ACC112 (cell line): ENCODE measurements at regions not wholly inside any gene's neighbourhood (a gene's known extent, or its start where the extent isn't known, plus 50 kb on each side); places are given as distances from the start of the nearest gene placed in this dataset.

Source experiments
- H2AFZ ChIP-seq: fragments of 200-600 bp; sonication (generic); one replicate; pipeline ENCODE4 v1.6.0; 2017; ENCODE audit warnings: antibody characterized with exemption, low read length; ENCODE audit not compliant: unreplicated experiment
- H3K27ac ChIP-seq: fragments of 200-600 bp; sonication (generic); 2 replicates; pipeline ENCODE4 v1.5.1; 2014; ENCODE audit warnings: low read depth, mild to moderate bottlenecking, antibody characterized with exemption, low read length, moderate library complexity
- H3K27me3 ChIP-seq: fragments of 200-600 bp; sonication (generic); 2 replicates; pipeline ENCODE4 v1.6.1; 2014; ENCODE audit warnings: mild to moderate bottlenecking, antibody characterized with exemption, low read length, moderate library complexity, mixed read lengths; ENCODE audit not compliant: insufficient read depth
- H3K36me3 ChIP-seq: fragments of 200-600 bp; sonication (generic); 2 replicates; pipeline ENCODE4 v1.6.1; 2016; ENCODE audit warnings: mild to moderate bottlenecking, antibody characterized with exemption, low read length, moderate library complexity, mixed read lengths; ENCODE audit not compliant: insufficient read depth
- H3K4me1 ChIP-seq: fragments of 200-600 bp; sonication (generic); one replicate; pipeline ENCODE4 v1.6.1; 2016; ENCODE audit warnings: low read length, mixed read lengths; ENCODE audit not compliant: insufficient read depth, unreplicated experiment, control insufficient read depth
- H3K4me3 ChIP-seq: fragments of 200-600 bp; sonication (generic); 2 replicates; pipeline ENCODE4 v1.5.1; 2014; ENCODE audit warnings: mild to moderate bottlenecking, low read depth, low read length
- H3K79me2 ChIP-seq: fragments of 200-600 bp; sonication (generic); one replicate; pipeline ENCODE4 v1.6.0; 2016; ENCODE audit warnings: low read length; ENCODE audit not compliant: control insufficient read depth, unreplicated experiment, insufficient read depth

GRCh38 chr5:74064225-74064624 is 438.2 kb downstream of the ARHGEF28 start:
- H3K36me3 ChIP-seq = no peaks in the 10 kb centered on the region
- H3K27me3 ChIP-seq = no peaks in the 10 kb centered on the region
- peak overlapping the region; percentile 77 for H2AFZ ChIP-seq
- peaks cover 22% of the 10 kb centered on the region for H3K4me1 ChIP-seq
- 0 out of 2 replicates have a peak overlapping the region, but pooled peaks have one; percentile 4 for H3K27ac ChIP-seq
- no peak overlapping the region for H3K4me3 ChIP-seq
- H3K79me2 ChIP-seq = no peaks in the 10 kb centered on the region

DNA sequence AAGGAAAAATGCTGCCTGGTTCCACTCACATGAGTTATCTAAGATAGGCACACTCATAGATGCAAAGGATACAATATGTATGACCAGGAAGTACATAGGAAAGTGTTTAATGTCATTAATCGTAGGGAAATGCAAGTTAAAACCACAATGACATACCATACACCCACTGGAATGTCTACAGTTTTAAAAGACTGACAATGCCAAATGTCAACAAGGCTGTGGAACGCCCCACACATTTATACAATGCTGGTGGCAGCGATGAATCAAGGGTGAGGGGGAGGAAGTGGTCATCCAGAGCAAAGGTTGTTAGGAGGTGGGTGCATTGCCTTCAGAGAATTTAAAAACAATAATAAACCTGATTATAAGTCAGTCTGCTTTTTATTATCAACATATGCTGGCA is 437.8 kb downstream of the ARHGEF28 start:
- H3K79me2 ChIP-seq = no peaks in the 10 kb centered on the region
- H3K27me3 ChIP-seq = no peaks in the 10 kb centered on the region
- H3K4me3 ChIP-seq = 0 out of 2 replicates have a peak overlapping the region, but pooled peaks have one; percentile 20
- H3K27ac ChIP-seq = peak overlapping the region; percentile 4; the same call in 1 of the 2 replicates
- H3K36me3 ChIP-seq = no peaks in the 10 kb centered on the region
- peak overlapping the region; percentile 77 for H2AFZ ChIP-seq
- H3K4me1 ChIP-seq = peaks cover 22% of the 10 kb centered on the region

DNA sequence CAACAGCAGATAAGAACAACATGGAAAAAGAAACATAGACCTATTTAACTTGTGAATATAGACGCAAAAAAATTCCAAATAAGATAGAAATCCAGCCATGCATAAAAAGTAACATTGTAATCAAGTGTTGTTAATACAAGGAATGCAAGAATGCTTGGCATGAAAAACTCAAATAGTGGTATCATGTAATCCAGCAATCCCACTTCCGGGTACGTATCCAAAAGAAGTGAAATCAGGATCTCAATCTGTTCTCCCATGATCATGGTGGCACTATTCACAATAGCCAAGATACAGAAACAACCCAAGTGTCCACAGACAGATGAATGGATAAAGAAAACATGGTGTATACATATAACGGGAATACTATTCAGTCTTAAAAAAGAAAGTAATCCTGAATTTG is 437.4 kb downstream of the ARHGEF28 start:
- H3K4me3 ChIP-seq = 0 out of 2 replicates have a peak overlapping the region, but pooled peaks have one; percentile 20
- H3K79me2 ChIP-seq = no peaks in the 10 kb centered on the region
- peaks cover 22% of the 10 kb centered on the region for H3K4me1 ChIP-seq
- no peaks in the 10 kb centered on the region for H3K36me3 ChIP-seq
- H3K27ac ChIP-seq = peak overlapping the region; percentile 4; the same call in 1 of the 2 replicates
- peak overlapping the region; percentile 77 for H2AFZ ChIP-seq
- H3K27me3 ChIP-seq = no peaks in the 10 kb centered on the region

- H3K79me2 ChIP-seq = no peaks in the 10 kb centered on the region
- H3K27me3 ChIP-seq = no peaks in the 10 kb centered on the region
- peaks cover 18% of the 10 kb centered on the region for H3K4me1 ChIP-seq
- H2AFZ ChIP-seq = no peak overlapping the region
- H3K4me3 ChIP-seq = no peak overlapping the region
- no peaks in the 10 kb centered on the region for H3K36me3 ChIP-seq
- no peak overlapping the region for H3K27ac ChIP-seq
Observed at GRCh38 chr5:74061292-74061691, 435.3 kb downstream of the ARHGEF28 start.

DNA sequence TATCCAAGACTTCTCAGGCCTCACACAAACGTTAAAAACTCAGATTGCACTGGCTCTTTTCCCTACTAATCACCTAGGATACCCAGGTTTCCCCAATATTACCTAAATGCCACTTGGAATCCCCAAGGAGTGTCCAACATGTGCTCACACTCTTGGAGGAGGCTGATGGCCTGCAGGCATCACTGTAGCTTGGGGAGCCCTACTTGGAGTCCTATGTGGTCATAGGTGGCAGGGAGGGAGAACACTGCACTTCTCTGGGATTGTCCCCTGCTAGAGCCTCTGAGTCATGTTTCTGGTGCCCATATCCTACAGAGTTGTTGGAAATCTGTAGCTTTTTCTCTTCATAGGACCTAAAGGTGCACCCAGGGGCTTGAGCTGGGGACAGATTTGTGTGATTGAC is 433.7 kb downstream of the ARHGEF28 start:
- Histone ChIP-seq H3K4me1 (peaks cover 16% of the 10 kb centered on the region), H3K27ac (no peak overlapping the region), H3K4me3 (no peak overlapping the region), H3K36me3 (no peaks in the 10 kb centered on the region), H3K27me3 (no peaks in the 10 kb centered on the region), H2AFZ (no peak overlapping the region), H3K79me2 (no peaks in the 10 kb centered on the region)

DNA sequence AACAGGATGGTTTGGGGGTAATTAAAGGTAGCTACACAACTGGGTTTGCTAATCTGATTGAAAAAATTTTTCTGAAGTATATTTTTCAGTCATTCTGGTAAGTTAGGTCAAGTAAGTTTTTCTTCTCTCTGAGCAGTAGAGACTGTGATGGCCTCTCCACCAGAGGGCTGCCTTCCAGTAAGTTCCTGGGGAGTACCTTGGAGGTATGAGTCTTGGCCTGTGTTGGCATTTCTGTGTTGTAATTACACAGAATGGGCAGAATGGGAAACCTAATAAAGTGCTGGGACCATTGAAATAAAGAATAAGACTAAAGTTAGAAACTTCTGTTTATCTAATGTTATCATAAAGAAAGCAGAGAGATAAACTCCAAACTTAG is 430.8 kb downstream of the ARHGEF28 start:
- Histone ChIP-seq H3K27ac (no peak overlapping the region), H3K36me3 (no peaks in the 10 kb centered on the region), H3K79me2 (no peaks in the 10 kb centered on the region), H3K4me3 (no peak overlapping the region), H3K27me3 (no peaks in the 10 kb centered on the region), H3K4me1 (no peaks in the 10 kb centered on the region), H2AFZ (no peak overlapping the region)

GRCh38 chr5:74056107-74056788 is 430.3 kb downstream of the ARHGEF28 start:
- Histone ChIP-seq H3K27me3 (no peaks in the 10 kb centered on the region), H3K4me1 (no peaks in the 10 kb centered on the region), H3K27ac (no peak overlapping the region), H3K36me3 (no peaks in the 10 kb centered on the region), H3K4me3 (no peak overlapping the region), H3K79me2 (no peaks in the 10 kb centered on the region), H2AFZ (no peak overlapping the region)

GRCh38 chr5:74055486-74056106 is 429.6 kb downstream of the ARHGEF28 start:
- Histone ChIP-seq H3K79me2 (no peaks in the 10 kb centered on the region), H3K36me3 (no peaks in the 10 kb centered on the region), H3K4me1 (no peaks in the 10 kb centered on the region), H3K4me3 (no peak overlapping the region), H3K27ac (no peak overlapping the region), H3K27me3 (no peaks in the 10 kb centered on the region), H2AFZ (no peak overlapping the region)

- H3K4me3 ChIP-seq = no peak overlapping the region
Observed at GRCh38 chr5:74054641-74055421, 428.8 kb downstream of the ARHGEF28 start.

DNA sequence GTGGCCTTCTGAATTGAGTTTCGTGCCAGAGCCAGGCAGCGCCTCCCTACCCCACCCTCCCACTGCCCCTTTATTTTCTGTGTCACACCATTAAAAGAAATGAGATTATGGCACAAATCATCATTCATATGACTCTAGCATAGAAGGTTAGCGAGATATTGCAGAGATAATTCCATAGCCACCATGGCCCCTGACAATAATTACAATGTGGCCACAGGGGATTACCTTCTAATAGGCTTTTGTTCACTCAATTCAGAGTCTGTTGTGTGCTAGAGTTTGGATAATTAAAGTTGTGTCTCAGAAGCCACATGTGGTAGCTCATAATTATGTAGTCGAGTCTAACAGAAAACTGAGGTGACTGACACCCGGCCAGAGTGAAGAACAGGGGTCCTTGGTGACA is 428.1 kb downstream of the ARHGEF28 start:
- Histone ChIP-seq H3K27ac (no peak overlapping the region), H3K27me3 (no peaks in the 10 kb centered on the region), H3K79me2 (no peaks in the 10 kb centered on the region)

More at GRCh38 chr5:74054641-74055421, 428.8 kb downstream of the ARHGEF28 start:
- Histone ChIP-seq H3K4me1 (no peaks in the 10 kb centered on the region), H3K27ac (no peak overlapping the region), H2AFZ (no peak overlapping the region), H3K27me3 (no peaks in the 10 kb centered on the region), H3K79me2 (no peaks in the 10 kb centered on the region), H3K36me3 (no peaks in the 10 kb centered on the region)

More for the DNA sequence above, 428.1 kb downstream of the ARHGEF28 start:
- H3K36me3 ChIP-seq = no peaks in the 10 kb centered on the region
- no peak overlapping the region for H2AFZ ChIP-seq
- H3K4me3 ChIP-seq = no peak overlapping the region
- H3K4me1 ChIP-seq = no peaks in the 10 kb centered on the region
